ENCODE measurements at regions not wholly inside any gene's neighbourhood (a gene's known extent, or its start where the extent isn't known, plus 50 kb on each side); places are given as distances from the start of the nearest gene placed in this dataset.

- H3K4me2 ChIP-seq (ENCODE audit: low read depth, low read length), result no peak overlapping the region
- FAIRE-seq (no peak), ATAC-seq (no peak), DNase-seq (ENCODE audit: low spot score) (no peak)
- POLR2A ChIA-PET, result no interaction called here
- no peaks in the 10 kb centered on the region for H4K20me1 ChIP-seq (ENCODE audit: insufficient read depth, low read length)
- no peaks in the 10 kb centered on the region for H3K9me3 ChIP-seq (ENCODE audit: low read length)
- TF ChIP-seq MXD3 (CRISPR knock-in tag; IDR thresholded peaks at IDR 0.05), result no peak
- no peak for TF ChIP-seq HMG20A (CRISPR knock-in tag; IDR thresholded peaks at IDR 0.05; ENCODE audit: borderline replicate concordance)
- TF ChIP-seq ZBTB34 (CRISPR knock-in tag; IDR thresholded peaks at IDR 0.05), result no peak
- TF ChIP-seq, protein P1, sequence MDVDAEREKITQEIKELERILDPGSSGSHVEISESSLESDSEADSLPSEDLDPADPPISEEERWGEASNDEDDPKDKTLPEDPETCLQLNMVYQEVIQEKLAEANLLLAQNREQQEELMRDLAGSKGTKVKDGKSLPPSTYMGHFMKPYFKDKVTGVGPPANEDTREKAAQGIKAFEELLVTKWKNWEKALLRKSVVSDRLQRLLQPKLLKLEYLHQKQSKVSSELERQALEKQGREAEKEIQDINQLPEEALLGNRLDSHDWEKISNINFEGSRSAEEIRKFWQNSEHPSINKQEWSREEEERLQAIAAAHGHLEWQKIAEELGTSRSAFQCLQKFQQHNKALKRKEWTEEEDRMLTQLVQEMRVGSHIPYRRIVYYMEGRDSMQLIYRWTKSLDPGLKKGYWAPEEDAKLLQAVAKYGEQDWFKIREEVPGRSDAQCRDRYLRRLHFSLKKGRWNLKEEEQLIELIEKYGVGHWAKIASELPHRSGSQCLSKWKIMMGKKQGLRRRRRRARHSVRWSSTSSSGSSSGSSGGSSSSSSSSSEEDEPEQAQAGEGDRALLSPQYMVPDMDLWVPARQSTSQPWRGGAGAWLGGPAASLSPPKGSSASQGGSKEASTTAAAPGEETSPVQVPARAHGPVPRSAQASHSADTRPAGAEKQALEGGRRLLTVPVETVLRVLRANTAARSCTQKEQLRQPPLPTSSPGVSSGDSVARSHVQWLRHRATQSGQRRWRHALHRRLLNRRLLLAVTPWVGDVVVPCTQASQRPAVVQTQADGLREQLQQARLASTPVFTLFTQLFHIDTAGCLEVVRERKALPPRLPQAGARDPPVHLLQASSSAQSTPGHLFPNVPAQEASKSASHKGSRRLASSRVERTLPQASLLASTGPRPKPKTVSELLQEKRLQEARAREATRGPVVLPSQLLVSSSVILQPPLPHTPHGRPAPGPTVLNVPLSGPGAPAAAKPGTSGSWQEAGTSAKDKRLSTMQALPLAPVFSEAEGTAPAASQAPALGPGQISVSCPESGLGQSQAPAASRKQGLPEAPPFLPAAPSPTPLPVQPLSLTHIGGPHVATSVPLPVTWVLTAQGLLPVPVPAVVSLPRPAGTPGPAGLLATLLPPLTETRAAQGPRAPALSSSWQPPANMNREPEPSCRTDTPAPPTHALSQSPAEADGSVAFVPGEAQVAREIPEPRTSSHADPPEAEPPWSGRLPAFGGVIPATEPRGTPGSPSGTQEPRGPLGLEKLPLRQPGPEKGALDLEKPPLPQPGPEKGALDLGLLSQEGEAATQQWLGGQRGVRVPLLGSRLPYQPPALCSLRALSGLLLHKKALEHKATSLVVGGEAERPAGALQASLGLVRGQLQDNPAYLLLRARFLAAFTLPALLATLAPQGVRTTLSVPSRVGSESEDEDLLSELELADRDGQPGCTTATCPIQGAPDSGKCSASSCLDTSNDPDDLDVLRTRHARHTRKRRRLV (CRISPR knock-in tag; IDR thresholded peaks at IDR 0.05), result no peak
- TF ChIP-seq KLF9 (CRISPR knock-in tag; IDR thresholded peaks at IDR 0.05; ENCODE audit: low read depth), result no peak
- TF ChIP-seq, protein P2, sequence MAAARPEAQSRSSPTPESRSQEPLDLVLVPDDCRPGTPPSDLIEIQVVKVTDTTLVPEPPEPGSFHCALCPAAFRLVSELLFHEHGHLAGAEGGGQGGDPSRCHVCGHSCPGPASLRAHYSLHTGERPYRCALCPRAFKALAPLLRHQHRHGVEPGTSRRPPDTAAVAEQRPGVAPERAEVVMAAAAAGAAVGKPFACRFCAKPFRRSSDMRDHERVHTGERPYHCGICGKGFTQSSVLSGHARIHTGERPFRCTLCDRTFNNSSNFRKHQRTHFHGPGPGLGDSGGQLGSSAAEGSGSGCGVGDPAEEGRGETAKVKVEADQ (CRISPR knock-in tag; IDR thresholded peaks at IDR 0.05; ENCODE audit: borderline replicate concordance), result no peak
- TF ChIP-seq ZNF556 (CRISPR knock-in tag; IDR thresholded peaks at IDR 0.05; ENCODE audit: borderline replicate concordance), result no peak
- no peak for TF ChIP-seq GFI1 (CRISPR knock-in tag; IDR thresholded peaks at IDR 0.05; ENCODE audit: borderline replicate concordance)
- no peak for TF ChIP-seq AKAP8 (CRISPR knock-in tag; IDR thresholded peaks at IDR 0.05)
- TF ChIP-seq ZNF550 (CRISPR knock-in tag; IDR thresholded peaks at IDR 0.05; ENCODE audit: borderline replicate concordance), result no peak
- no peak for TF ChIP-seq ZNF234 (CRISPR knock-in tag; conservative IDR thresholded peaks at IDR 0.05)
- TF ChIP-seq MXD4 (CRISPR knock-in tag; IDR thresholded peaks at IDR 0.05), result no peak
- TF ChIP-seq, protein P3, sequence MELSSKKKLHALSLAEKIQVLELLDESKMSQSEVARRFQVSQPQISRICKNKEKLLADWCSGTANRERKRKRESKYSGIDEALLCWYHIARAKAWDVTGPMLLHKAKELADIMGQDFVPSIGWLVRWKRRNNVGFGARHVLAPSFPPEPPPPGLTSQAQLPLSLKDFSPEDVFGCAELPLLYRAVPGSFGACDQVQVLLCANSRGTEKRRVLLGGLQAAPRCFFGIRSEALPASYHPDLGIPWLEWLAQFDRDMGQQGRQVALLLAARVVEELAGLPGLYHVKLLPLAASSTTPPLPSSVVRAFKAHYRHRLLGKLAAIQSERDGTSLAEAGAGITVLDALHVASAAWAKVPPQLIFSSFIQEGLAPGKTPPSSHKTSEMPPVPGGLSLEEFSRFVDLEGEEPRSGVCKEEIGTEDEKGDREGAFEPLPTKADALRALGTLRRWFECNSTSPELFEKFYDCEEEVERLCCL (CRISPR knock-in tag; IDR thresholded peaks at IDR 0.05; ENCODE audit: borderline replicate concordance), result no peak
- TF ChIP-seq ZNF329 (CRISPR knock-in tag; IDR thresholded peaks at IDR 0.05; ENCODE audit: low read depth), result no peak
- TF ChIP-seq MED13 (CRISPR knock-in tag; IDR thresholded peaks at IDR 0.05), result no peak
- TF ChIP-seq ZNF788 (CRISPR knock-in tag; IDR thresholded peaks at IDR 0.05; ENCODE audit: borderline replicate concordance), result no peak
- H3K36me3 ChIP-seq (replicated peaks in 1 of 2; ENCODE audit: control insufficient read depth in 1 of 2, insufficient read depth in 2 of 2, low read length in 2 of 2), result no peaks in the 10 kb centered on the region
- H3K79me2 ChIP-seq (ENCODE audit: insufficient read depth, low read length), result no peaks in the 10 kb centered on the region
- H2AFZ ChIP-seq (ENCODE audit: low read length), result no peak overlapping the region
- H3K4me1 ChIP-seq (ENCODE audit: insufficient read depth, low read length), result no peaks in the 10 kb centered on the region
- no peak overlapping the region for H3K4me3 ChIP-seq (replicated peaks in 1 of 3; ENCODE audit: insufficient read depth in 1 of 3, low read depth in 2 of 3, low read length in 3 of 3)
- in situ Hi-C loops (cut with HindIII; ENCODE audit: extremely low pct_ligation_motif_present, low pct_unique_long_range_greater_than_20kb), result no loop called here
- H3K27ac ChIP-seq (ENCODE audit: extremely low read length, insufficient read depth, low read length), result no peak overlapping the region
- H3K27me3 ChIP-seq (ENCODE audit: control insufficient read depth in 1 of 2, insufficient read depth in 2 of 2, low read length in 2 of 2), result peaks cover 0 to 36% of the 10 kb centered on the region in 2 experiments; a peak in 4 of 5 replicates
- intact Hi-C loops (cut with micrococcal nuclease; ENCODE audit: unreplicated experiment), result no loop called here
- BruUV-seq (replicated peaks), result no TSS peak
- no peak overlapping the region for H3K9ac ChIP-seq (ENCODE audit: insufficient read depth, low read depth, low read length)
- 40% methylated on average over 7 of the region's 8 CpGs for WGBS (ENCODE audit: low lambda C conversion rate)
- CTCF ChIA-PET (ENCODE audit: low intra/inter-chr PET ratio, low total read pairs), result no interaction called here
Measured at GRCh38 chr12:4193821-4194220, 79.7 kb upstream of the CCND2 start.
